ENCODE measurements at regions not wholly inside any gene's neighbourhood (a gene's known extent, or its start where the extent isn't known, plus 50 kb on each side); places are given as distances from the start of the nearest gene placed in this dataset.

DNA sequence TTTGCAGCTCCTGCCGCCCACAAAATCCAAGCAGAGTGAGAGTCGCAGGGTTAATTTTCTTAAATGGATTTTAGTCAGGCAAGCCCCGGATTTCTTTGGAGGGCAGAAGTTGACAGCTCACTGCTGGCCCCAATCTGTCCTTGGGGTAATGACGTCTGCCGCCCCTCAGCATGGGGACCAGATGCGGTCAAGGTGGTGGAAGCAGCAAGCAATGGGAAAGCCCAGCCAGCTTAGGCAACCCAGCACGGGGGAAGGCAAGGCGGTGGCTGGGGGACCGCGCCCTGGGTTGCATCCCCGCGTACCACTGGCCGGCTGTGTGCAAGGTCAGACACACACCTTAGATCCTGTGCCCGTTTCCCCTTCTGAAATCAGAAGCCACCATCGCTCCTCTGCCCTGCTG is 321.7 kb downstream of the C16orf95 start:
- TF ChIP-seq POLR2A (IDR thresholded peaks at IDR 0.05), result no peak
- TF ChIP-seq, protein P1, sequence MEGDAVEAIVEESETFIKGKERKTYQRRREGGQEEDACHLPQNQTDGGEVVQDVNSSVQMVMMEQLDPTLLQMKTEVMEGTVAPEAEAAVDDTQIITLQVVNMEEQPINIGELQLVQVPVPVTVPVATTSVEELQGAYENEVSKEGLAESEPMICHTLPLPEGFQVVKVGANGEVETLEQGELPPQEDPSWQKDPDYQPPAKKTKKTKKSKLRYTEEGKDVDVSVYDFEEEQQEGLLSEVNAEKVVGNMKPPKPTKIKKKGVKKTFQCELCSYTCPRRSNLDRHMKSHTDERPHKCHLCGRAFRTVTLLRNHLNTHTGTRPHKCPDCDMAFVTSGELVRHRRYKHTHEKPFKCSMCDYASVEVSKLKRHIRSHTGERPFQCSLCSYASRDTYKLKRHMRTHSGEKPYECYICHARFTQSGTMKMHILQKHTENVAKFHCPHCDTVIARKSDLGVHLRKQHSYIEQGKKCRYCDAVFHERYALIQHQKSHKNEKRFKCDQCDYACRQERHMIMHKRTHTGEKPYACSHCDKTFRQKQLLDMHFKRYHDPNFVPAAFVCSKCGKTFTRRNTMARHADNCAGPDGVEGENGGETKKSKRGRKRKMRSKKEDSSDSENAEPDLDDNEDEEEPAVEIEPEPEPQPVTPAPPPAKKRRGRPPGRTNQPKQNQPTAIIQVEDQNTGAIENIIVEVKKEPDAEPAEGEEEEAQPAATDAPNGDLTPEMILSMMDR (IDR thresholded peaks at IDR 0.05), result no peak
- no peak for TF ChIP-seq EP300 (IDR thresholded peaks at IDR 0.05)

Measured in ovary (tissue), 3 donors.